ENCODE measurements at regions not wholly inside any gene's neighbourhood (a gene's known extent, or its start where the extent isn't known, plus 50 kb on each side); places are given as distances from the start of the nearest gene placed in this dataset.

GRCh38 chr18:73948084-73948483, 199.6 kb downstream of the FBXO15 start:
- no peak for TF ChIP-seq CTCF (IDR thresholded peaks at IDR 0.05)
- TF ChIP-seq POLR2A (IDR thresholded peaks at IDR 0.05), result no peak
- no peak for TF ChIP-seq EP300 (IDR thresholded peaks at IDR 0.05)

Measured in gastroesophageal sphincter (tissue), 3 donors.